AG09319 (cell line): ENCODE measurements at regions not wholly inside any gene's neighbourhood (a gene's known extent, or its start where the extent isn't known, plus 50 kb on each side); places are given as distances from the start of the nearest gene placed in this dataset.

Experiments
- DNase-seq: peaks from one replicate; pipeline ENCODE4 v3.0.0-alpha.2; 2010; ENCODE audit warnings: low read depth; ENCODE audit errors: extremely low read depth
- TF ChIP-seq, protein P1 (sequence below): IDR thresholded peaks from 2 replicates; pipeline ENCODE4 v1.5.1; 2011; ENCODE audit warnings: low read depth, mild to moderate bottlenecking, inconsistent platforms, low read length, moderate library complexity

DNA sequence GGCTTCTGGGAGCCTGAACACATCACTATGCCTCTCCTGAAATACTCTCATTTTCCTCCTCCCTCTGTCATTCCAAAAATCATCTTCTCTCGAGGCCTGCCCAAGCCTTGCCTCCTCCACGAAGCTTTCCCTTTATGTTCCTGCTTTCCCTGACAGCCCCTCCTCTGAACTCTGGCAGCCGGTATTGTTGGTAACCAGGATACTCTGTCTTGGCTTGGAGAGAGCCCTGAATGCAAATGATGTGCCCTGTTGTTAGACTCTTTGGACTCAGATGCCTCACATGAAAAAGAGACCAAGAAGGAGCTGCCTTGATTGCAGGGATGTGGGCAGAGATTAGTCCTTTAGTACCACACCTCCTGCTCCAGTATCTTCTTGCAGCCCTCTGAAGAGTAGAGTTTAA is 138.5 kb upstream of the DLX2 start:
- TF ChIP-seq, protein P1, sequence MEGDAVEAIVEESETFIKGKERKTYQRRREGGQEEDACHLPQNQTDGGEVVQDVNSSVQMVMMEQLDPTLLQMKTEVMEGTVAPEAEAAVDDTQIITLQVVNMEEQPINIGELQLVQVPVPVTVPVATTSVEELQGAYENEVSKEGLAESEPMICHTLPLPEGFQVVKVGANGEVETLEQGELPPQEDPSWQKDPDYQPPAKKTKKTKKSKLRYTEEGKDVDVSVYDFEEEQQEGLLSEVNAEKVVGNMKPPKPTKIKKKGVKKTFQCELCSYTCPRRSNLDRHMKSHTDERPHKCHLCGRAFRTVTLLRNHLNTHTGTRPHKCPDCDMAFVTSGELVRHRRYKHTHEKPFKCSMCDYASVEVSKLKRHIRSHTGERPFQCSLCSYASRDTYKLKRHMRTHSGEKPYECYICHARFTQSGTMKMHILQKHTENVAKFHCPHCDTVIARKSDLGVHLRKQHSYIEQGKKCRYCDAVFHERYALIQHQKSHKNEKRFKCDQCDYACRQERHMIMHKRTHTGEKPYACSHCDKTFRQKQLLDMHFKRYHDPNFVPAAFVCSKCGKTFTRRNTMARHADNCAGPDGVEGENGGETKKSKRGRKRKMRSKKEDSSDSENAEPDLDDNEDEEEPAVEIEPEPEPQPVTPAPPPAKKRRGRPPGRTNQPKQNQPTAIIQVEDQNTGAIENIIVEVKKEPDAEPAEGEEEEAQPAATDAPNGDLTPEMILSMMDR = no peak
- no peak for DNase-seq

DNA sequence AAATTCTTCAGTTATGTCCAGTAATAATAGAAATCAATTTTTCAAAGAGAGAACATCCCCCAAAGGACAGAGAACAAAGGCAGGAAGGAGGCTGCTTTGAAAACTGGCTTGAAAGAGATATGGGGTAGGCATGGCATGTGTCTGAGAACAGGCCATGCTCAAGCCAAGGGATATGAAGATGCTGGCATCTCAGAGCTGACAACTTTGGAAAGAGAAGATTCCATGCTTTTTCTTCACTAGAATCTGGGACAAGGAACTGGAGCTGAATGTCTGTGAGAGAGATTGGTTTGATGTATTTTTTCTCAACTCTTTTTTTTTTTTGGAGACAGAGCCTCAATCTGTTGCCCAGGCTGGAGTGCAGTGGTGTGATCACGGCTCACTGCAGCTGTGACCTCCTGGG is 139.8 kb upstream of the DLX2 start:
- TF ChIP-seq, protein P1 = no peak
- DNase-seq = no peak

DNA sequence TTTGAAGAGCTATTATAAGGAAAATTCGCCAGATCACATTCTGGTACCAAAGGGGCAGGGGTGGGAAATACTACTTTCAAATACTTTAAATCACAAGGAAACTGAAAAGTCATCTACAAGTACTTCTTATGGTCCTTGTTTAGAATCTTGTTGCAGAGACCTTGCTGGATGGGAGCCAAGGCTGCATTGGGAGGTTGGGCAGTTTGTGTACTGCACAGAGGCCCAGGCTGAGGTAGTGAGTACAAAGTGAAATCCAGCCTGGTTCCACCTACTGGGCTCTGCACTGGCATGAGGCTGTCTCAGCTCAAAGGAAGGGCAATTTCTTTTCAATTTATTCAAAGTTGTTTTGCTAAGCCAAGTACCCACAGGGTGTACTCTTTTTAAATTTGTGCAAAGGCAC is 140.3 kb upstream of the DLX2 start:
- DNase-seq = no peak

DNA sequence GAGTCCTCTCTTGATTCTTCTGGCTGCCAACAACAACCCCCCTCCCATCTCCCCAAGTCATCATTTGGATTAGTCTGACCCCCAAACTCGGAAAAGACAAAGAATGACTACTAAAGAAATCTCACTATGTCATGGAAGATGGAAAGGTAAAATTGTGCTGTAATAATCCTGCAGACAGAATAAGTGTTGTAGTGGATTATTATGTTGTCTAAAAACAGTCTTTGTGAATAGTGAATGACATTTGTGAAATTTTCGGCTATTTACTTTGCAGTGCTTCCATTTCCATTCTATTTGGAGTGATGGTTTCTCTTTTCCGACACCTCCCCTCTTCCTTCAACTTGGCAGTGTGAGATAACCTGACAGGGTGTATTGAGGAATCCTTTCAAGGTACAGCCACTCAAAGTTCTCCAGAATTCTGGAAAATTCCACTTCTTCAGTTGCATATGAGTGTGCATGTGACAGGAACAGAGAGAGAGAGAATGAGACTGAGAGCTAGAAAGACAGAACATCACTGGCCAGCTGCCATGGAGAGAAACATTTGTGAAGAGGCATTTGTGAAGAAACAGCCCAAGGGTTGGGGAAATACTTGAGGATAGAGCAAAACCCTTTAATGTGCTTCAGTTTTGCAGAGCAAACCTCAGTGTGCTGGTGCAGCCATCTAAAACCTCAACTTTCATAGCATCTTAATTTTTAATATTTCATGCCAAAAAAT is 141.9 kb upstream of the DLX2 start:
- TF ChIP-seq, protein P1 = no peak
- DNase-seq = no peak

More for the DNA sequence above, 140.3 kb upstream of the DLX2 start:
- TF ChIP-seq, protein P1 = no peak

DNA sequence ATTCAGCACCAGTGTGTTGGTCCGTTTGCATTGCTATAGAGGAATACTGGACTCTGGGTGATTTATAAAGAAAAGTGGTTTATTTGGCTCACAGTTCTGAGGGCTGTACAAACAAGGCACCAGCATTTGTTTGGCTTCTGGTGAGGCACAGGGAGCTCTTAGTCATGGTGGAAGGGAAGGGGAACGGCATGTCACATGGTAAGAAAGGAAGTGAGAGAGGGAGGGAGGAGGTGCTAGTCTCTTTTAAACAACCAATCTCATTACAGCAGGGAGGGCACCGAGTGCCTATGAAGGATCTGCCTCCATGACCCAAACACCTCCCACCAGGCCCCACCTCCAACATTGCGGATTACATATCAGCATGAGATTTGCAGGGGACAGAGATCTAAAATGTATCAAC is 143.9 kb upstream of the DLX2 start:
- DNase-seq = no peak
- TF ChIP-seq, protein P1 = no peak

DNA sequence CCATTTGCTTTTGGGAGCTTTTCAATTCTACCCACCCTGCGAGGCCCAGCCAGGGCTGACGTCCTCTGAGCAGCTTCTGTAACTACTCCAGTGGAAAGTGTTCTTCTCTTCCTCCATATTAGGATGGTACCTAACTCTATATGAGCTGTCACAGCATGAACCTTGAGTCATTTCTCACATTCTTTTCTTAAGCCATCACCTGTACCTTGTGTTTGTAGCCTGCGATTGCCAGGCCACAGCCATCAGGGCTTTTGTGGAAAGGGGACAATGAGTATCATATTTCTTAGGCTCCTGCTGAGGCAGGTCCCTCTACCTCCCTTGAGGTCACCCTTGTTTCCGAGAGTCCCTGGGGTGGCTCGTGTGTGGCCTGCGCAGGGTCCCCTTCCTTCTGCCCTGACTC is 144.5 kb upstream of the DLX2 start:
- DNase-seq = no peak
- TF ChIP-seq, protein P1 = no peak

DNA sequence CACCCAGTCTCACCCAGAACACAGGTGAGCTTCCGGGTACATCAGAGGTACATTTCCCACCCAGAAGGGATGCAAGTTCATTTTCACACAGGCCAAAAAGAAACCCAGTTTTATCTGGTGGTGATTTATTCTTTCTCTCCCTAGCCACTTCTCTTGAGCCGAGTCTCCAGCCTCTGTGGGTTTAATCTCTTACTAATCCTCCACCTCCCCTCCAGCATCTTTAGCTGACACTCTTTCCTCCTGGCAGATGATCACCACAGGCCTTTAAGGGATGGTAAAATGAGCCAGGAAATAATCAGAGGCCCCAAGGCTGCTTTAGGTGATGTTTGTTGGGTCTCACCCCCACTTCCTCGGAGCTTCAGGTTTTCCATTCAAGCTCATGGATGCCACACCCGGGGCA is 145.7 kb upstream of the DLX2 start:
- DNase-seq = no peak
- TF ChIP-seq, protein P1 = no peak
